Mesenchymal stem cell (in vitro differentiated cells and primary cell): ENCODE measurements at regions not wholly inside any gene's neighbourhood (a gene's known extent, or its start where the extent isn't known, plus 50 kb on each side); places are given as distances from the start of the nearest gene placed in this dataset.

Source experiments
- DNase-seq: peaks from one replicate; pipeline ENCODE4 v3.0.0-alpha.2; 2013
- H2AFZ ChIP-seq: one replicate; pipeline ENCODE4 v1.6.1; 2013; ENCODE audit warnings: low read depth, mild to moderate bottlenecking, control low read depth, inconsistent platforms, low read length, moderate library complexity
- H2AK5ac ChIP-seq: 2 replicates; pipeline ENCODE4 v1.6.1; 2013; ENCODE audit warnings: low read length, moderate library complexity, mild to moderate bottlenecking, inconsistent platforms; ENCODE audit not compliant: severe bottlenecking
- H2BK120ac ChIP-seq: one replicate; pipeline ENCODE4 v1.6.1; 2013; ENCODE audit warnings: low read depth, mild to moderate bottlenecking, inconsistent platforms, low read length, moderate library complexity
- H2BK12ac ChIP-seq, 2 experiments: one replicate each; pipeline ENCODE4 v1.6.1; 2013; ENCODE audit warnings: inconsistent platforms in 2 of 2, low read length in 2 of 2, mild to moderate bottlenecking in 2 of 2, moderate library complexity in 2 of 2, control low read depth in 1 of 2
- H2BK15ac ChIP-seq: one replicate; pipeline ENCODE4 v1.6.1; 2013; ENCODE audit warnings: mild to moderate bottlenecking, low read depth, inconsistent platforms; ENCODE audit not compliant: poor library complexity, severe bottlenecking
- H2BK5ac ChIP-seq: 2 replicates; pipeline ENCODE4 v1.6.1; 2013; ENCODE audit warnings: low read depth, mild to moderate bottlenecking, low read length, control low read depth, inconsistent platforms; ENCODE audit not compliant: poor library complexity, severe bottlenecking
- H3K14ac ChIP-seq, 2 experiments: one replicate each; pipeline ENCODE4 v1.6.1; 2013; ENCODE audit warnings: inconsistent platforms in 2 of 2, low read length in 2 of 2, control low read depth in 1 of 2, mild to moderate bottlenecking in 1 of 2, moderate library complexity in 1 of 2
- H3K18ac ChIP-seq, 2 experiments: one replicate each; pipeline ENCODE4 v1.6.1; 2013; ENCODE audit warnings: inconsistent platforms in 2 of 2, low read length in 2 of 2, control low read depth in 1 of 2, low read depth in 1 of 2, mild to moderate bottlenecking in 1 of 2
- H3K23ac ChIP-seq, 2 experiments: one replicate each; pipeline ENCODE4 v1.6.1; 2013; ENCODE audit warnings: inconsistent platforms in 2 of 2, low read length in 2 of 2, mild to moderate bottlenecking in 2 of 2, moderate library complexity in 2 of 2, control low read depth in 1 of 2
- H3K27ac ChIP-seq: 2 replicates; pipeline ENCODE4 v1.5.1; 2013; ENCODE audit warnings: mild to moderate bottlenecking, moderate library complexity, low read length, control low read depth, inconsistent platforms; ENCODE audit not compliant: poor library complexity, severe bottlenecking
- H3K27me3 ChIP-seq, 2 experiments: 2 replicates each; pipeline versions ENCODE4 v1.6.1 to v1.7.0; 2013; ENCODE audit warnings: low read length in 2 of 2, mild to moderate bottlenecking in 2 of 2, moderate library complexity in 2 of 2, control low read depth in 1 of 2, inconsistent platforms in 1 of 2; ENCODE audit not compliant: control insufficient read depth in 1 of 2, insufficient read depth in 1 of 2
- H3K36me3 ChIP-seq, 2 experiments: 2 replicates each; pipeline versions ENCODE4 v1.6.1 to v1.7.0; 2013; ENCODE audit warnings: low read length in 2 of 2, control low read depth in 1 of 2, inconsistent platforms in 1 of 2, low read depth in 1 of 2, mild to moderate bottlenecking in 1 of 2; ENCODE audit not compliant: insufficient read depth in 2 of 2, control insufficient read depth in 1 of 2
- H3K4ac ChIP-seq, 2 experiments: one replicate each; pipeline ENCODE4 v1.6.1; 2013; ENCODE audit warnings: inconsistent platforms in 2 of 2, low read length in 2 of 2, mild to moderate bottlenecking in 2 of 2, moderate library complexity in 2 of 2, control low read depth in 1 of 2, low read depth in 1 of 2
- H3K4me1 ChIP-seq: 2 replicates; pipeline ENCODE4 v1.6.1; 2013; ENCODE audit warnings: low read depth, low read length, control low read depth; ENCODE audit not compliant: control insufficient read depth, insufficient read depth
- H3K4me2 ChIP-seq: 2 replicates; pipeline ENCODE4 v1.6.1; 2013; ENCODE audit warnings: low read length, mild to moderate bottlenecking, inconsistent platforms; ENCODE audit not compliant: poor library complexity, severe bottlenecking
- H3K4me3 ChIP-seq, 2 experiments: 2 replicates each; pipeline versions ENCODE4 v1.5.1 to v1.7.0; 2013; ENCODE audit warnings: low read length in 2 of 2, mild to moderate bottlenecking in 2 of 2, control low read depth in 1 of 2, low read depth in 1 of 2; ENCODE audit not compliant: insufficient read depth in 1 of 2
- H3K79me1 ChIP-seq: replicated peaks from 2 replicates; pipeline ENCODE4 v1.6.1; 2013; ENCODE audit warnings: mild to moderate bottlenecking, control low read depth, low read length, inconsistent platforms; ENCODE audit not compliant: poor library complexity, severe bottlenecking
- H3K9ac ChIP-seq: 2 replicates; pipeline ENCODE4 v1.7.0; 2013; ENCODE audit warnings: mild to moderate bottlenecking, low read length, moderate library complexity
- H3K9me3 ChIP-seq: 2 replicates; pipeline ENCODE4 v1.7.0; 2013; ENCODE audit warnings: mild to moderate bottlenecking, low read length; ENCODE audit not compliant: control insufficient read depth
- H4K8ac ChIP-seq: one replicate; pipeline ENCODE4 v1.6.1; 2013; ENCODE audit warnings: inconsistent platforms, mild to moderate bottlenecking, low read length, moderate library complexity
- H4K91ac ChIP-seq: one replicate; pipeline ENCODE4 v1.6.1; 2013; ENCODE audit warnings: mild to moderate bottlenecking, low read length, inconsistent platforms
- WGBS: methylation state at CpG from one replicate; pipeline ENCODE4 v1.1.7; 2013; ENCODE audit warnings: mixed read lengths; 5-methylcytosine and 5-hydroxymethylcytosine counted together

DNA sequence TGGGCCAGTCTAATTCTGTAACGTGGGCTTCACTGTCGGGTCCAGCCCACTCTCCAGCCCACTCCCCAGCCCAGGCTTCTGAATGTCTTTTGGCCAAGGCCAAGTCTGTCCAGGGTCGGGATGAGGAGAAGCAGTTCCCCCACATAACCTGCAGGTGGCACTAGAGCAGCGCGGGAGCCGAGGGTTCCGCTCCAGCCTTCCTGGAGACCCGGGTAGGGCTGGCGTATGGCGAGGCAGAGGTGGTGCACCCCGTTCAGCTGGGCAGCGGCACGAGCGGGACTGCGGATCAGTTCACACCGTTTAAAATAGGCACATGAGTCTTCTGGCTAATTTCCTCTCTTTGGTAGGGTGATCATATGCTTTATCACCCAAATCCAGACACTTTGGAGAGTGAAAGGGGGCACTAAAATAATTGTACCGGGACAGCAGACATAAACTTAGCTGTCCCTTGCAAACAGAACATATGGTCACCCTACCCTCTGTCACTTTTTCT, 185.9 kb downstream of the MSX2 start:
- Histone ChIP-seq H3K79me1 (no peaks in the 10 kb centered on the region), H3K4ac (no peak overlapping the region), H3K9ac (peak overlapping the region; percentile 76), H3K14ac (no peak overlapping the region), H3K23ac (no peak overlapping the region), H3K36me3 (no peaks in the 10 kb centered on the region), H4K91ac (no peak overlapping the region), H3K4me2 (no peak overlapping the region), H2AFZ (no peak overlapping the region), H3K27me3 (peaks cover 0 to 5% of the 10 kb centered on the region in 2 experiments), H2BK120ac (no peak overlapping the region), H3K27ac (no peak overlapping the region), H3K4me3 (peak overlapping the region in 1 of 2 experiments; percentile 72), H3K18ac (no peak overlapping the region), H3K4me1 (peaks cover 2% of the 10 kb centered on the region), H2BK15ac (no peak overlapping the region), H2BK12ac (no peak overlapping the region), H2AK5ac (no peak overlapping the region), H3K9me3 (no peaks in the 10 kb centered on the region), H2BK5ac (no peak overlapping the region), H4K8ac (no peak overlapping the region)
- peak; percentile 12 for DNase-seq
- WGBS, result 12% methylated on average over 16 of the region's 17 CpGs

GRCh38 chr5:174903172-174903732, 178.9 kb downstream of the MSX2 start:
- no peak for DNase-seq
- Histone ChIP-seq H3K4me3 (no peak overlapping the region), H3K9ac (no peak overlapping the region), H3K4me1 (no peaks in the 10 kb centered on the region), H2BK120ac (no peak overlapping the region), H3K23ac (no peak overlapping the region), H3K18ac (no peak overlapping the region), H4K91ac (no peak overlapping the region), H3K27me3 (no peaks in the 10 kb centered on the region), H3K9me3 (no peaks in the 10 kb centered on the region), H3K27ac (no peak overlapping the region), H3K14ac (no peak overlapping the region), H3K79me1 (no peaks in the 10 kb centered on the region), H4K8ac (no peak overlapping the region), H2BK12ac (no peak overlapping the region), H2AFZ (no peak overlapping the region), H2BK5ac (no peak overlapping the region), H3K4ac (no peak overlapping the region), H2BK15ac (no peak overlapping the region), H3K4me2 (no peak overlapping the region), H3K36me3 (no peaks in the 10 kb centered on the region), H2AK5ac (no peak overlapping the region)
- 100% methylated on average over 1 of the region's 1 CpG for WGBS

- no peaks in the 10 kb centered on the region for H3K79me1 ChIP-seq
- DNase-seq, result no peak
- no peak overlapping the region for H4K91ac ChIP-seq
- H2AFZ ChIP-seq, result no peak overlapping the region
- H2BK120ac ChIP-seq, result no peak overlapping the region
- H3K9ac ChIP-seq, result no peak overlapping the region
- H3K14ac ChIP-seq, result no peak overlapping the region
- no peak overlapping the region for H3K4me2 ChIP-seq
- no peak overlapping the region for H3K18ac ChIP-seq
- 89% methylated on average over 18 of the region's 19 CpGs for WGBS
- no peak overlapping the region for H3K4me3 ChIP-seq
- no peak overlapping the region for H3K27ac ChIP-seq
- H3K23ac ChIP-seq, result no peak overlapping the region
- H2BK5ac ChIP-seq, result no peak overlapping the region
- H3K27me3 ChIP-seq, result no peaks in the 10 kb centered on the region
- H3K9me3 ChIP-seq, result no peaks in the 10 kb centered on the region
- H2BK12ac ChIP-seq, result no peak overlapping the region
- H2BK15ac ChIP-seq, result no peak overlapping the region
- no peak overlapping the region for H2AK5ac ChIP-seq
- no peak overlapping the region for H4K8ac ChIP-seq
- H3K4me1 ChIP-seq, result no peaks in the 10 kb centered on the region
- H3K36me3 ChIP-seq, result no peaks in the 10 kb centered on the region
- H3K4ac ChIP-seq, result no peak overlapping the region
These were observed 177.0 kb downstream of the MSX2 start for GRCh38 chr5:174901336-174901735.

DNA sequence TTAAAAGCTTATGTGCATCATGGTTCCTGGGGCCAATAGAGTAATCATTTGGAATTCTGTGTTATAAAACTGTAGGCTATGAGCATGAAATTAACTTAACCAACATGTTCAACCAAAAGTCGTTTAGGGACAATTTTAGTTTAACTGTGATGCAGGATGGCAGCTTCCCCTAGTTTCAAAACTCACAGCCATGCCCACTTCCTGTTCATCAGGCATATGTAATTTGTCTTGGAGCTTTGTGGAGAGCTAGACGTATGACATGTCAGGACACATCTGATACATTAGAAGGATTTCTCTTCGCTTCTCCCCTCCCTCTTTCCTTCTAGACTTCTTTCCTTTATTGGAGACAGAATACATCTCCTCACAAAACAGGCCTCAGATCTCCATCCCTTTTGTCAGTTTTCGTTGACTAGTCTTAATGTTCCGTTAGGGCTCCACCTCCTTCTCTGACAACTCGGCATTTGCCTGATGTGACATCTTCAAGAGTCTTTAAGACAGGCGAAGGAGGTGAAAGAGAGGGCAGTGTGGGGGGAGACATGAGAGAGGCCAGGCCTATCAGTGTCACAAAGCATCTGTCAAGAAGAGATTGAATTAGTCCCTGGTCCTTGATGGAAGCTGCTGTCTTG, 176.0 kb downstream of the MSX2 start:
- Histone ChIP-seq H2BK12ac (no peak overlapping the region), H2AFZ (no peak overlapping the region), H3K4me3 (no peak overlapping the region), H3K27ac (no peak overlapping the region), H4K8ac (no peak overlapping the region), H4K91ac (no peak overlapping the region), H2BK5ac (no peak overlapping the region), H3K9me3 (no peaks in the 10 kb centered on the region), H3K14ac (no peak overlapping the region), H3K18ac (no peak overlapping the region), H2AK5ac (no peak overlapping the region), H3K36me3 (no peaks in the 10 kb centered on the region), H3K27me3 (no peaks in the 10 kb centered on the region), H3K9ac (no peak overlapping the region), H3K23ac (no peak overlapping the region), H2BK120ac (no peak overlapping the region), H3K4me2 (no peak overlapping the region), H2BK15ac (no peak overlapping the region), H3K79me1 (no peaks in the 10 kb centered on the region), H3K4ac (no peak overlapping the region), H3K4me1 (no peaks in the 10 kb centered on the region)
- 69% methylated on average over 6 of the region's 7 CpGs for WGBS
- no peak for DNase-seq
